SH-SY5Y (cell line): ENCODE measurements at regions not wholly inside any gene's neighbourhood (a gene's known extent, or its start where the extent isn't known, plus 50 kb on each side); places are given as distances from the start of the nearest gene placed in this dataset.

Source experiments
- GATA2 ChIP-seq: IDR thresholded peaks from 2 replicates; pipeline ENCODE4 v1.6.1; 2011; ENCODE audit warnings: mild to moderate bottlenecking, low read depth, low read length
- GATA3 ChIP-seq: IDR thresholded peaks from 2 replicates; pipeline ENCODE4 v1.6.1; 2011; ENCODE audit warnings: low read depth, mild to moderate bottlenecking, low read length, moderate library complexity

- no peak for TF ChIP-seq GATA2
- no peak for TF ChIP-seq GATA3
These were observed 57.9 kb upstream of the SPHKAP start for GRCh38 chr2:228239207-228239906.
